Glutamatergic neuron (in vitro differentiated cells): ENCODE measurements at regions not wholly inside any gene's neighbourhood (a gene's known extent, or its start where the extent isn't known, plus 50 kb on each side); places are given as distances from the start of the nearest gene placed in this dataset.
A peak's percentile ranks its signal among the peaks of the same experiment; 100 is the strongest.

Experiments
- DNase-seq: peaks from one replicate; pipeline ENCODE4 v3.0.0; 2022
- H3K27ac Mint-ChIP-seq: one replicate; pipeline ENCODE4 v1.8.0; 2020; ENCODE audit warnings: mild to moderate bottlenecking, mixed read lengths, inconsistent platforms; ENCODE audit not compliant: unreplicated experiment
- H3K27me3 Mint-ChIP-seq: one replicate; pipeline ENCODE4 v1.8.0; 2020; ENCODE audit warnings: mild to moderate bottlenecking, moderate library complexity, mixed read lengths, inconsistent platforms; ENCODE audit not compliant: unreplicated experiment
- H3K36me3 Mint-ChIP-seq: one replicate; pipeline ENCODE4 v1.8.0; 2020; ENCODE audit warnings: mild to moderate bottlenecking, mixed read lengths, inconsistent platforms; ENCODE audit not compliant: unreplicated experiment
- H3K4me1 Mint-ChIP-seq: one replicate; pipeline ENCODE4 v1.8.0; 2020; ENCODE audit warnings: mild to moderate bottlenecking, low read depth, mixed read lengths, inconsistent platforms; ENCODE audit not compliant: unreplicated experiment
- H3K4me3 Mint-ChIP-seq: one replicate; pipeline ENCODE4 v1.8.0; 2020; ENCODE audit warnings: mild to moderate bottlenecking, mixed read lengths, inconsistent platforms; ENCODE audit not compliant: unreplicated experiment
- H3K9me3 Mint-ChIP-seq: one replicate; pipeline ENCODE4 v1.8.0; 2020; ENCODE audit warnings: mild to moderate bottlenecking, moderate library complexity, mixed read lengths, inconsistent platforms; ENCODE audit not compliant: unreplicated experiment
- CTCF ChIP-seq: fragments of 200-600 bp; sonication (generic); IDR thresholded peaks from one replicate; pipeline ENCODE4 v1.5.0; 2021; ENCODE audit not compliant: partially characterized antibody, unreplicated experiment

- Mint-ChIP-seq H3K9me3 (peaks cover 71% of the 10 kb centered on the region), H3K4me3 (no peak overlapping the region), H3K36me3 (peaks cover 56% of the 10 kb centered on the region), H3K4me1 (no peaks in the 10 kb centered on the region), H3K27ac (peak overlapping the region; percentile 9), H3K27me3 (peaks cover 45% of the 10 kb centered on the region)
- DNase-seq: no peak
- TF ChIP-seq CTCF: no peak
These were observed 1530.1 kb upstream of the TPTE start for GRCh38 chr21:8991088-8991907.

- no peaks in the 10 kb centered on the region for H3K4me1 Mint-ChIP-seq
- no peak for DNase-seq
- H3K27ac Mint-ChIP-seq: peak overlapping the region; percentile 9
- no peak for TF ChIP-seq CTCF
- H3K9me3 Mint-ChIP-seq: peaks cover 74% of the 10 kb centered on the region
- peak overlapping the region; percentile 1 for H3K4me3 Mint-ChIP-seq
- H3K27me3 Mint-ChIP-seq: peaks cover 45% of the 10 kb centered on the region
- H3K36me3 Mint-ChIP-seq: peaks cover 56% of the 10 kb centered on the region
These were observed 1529.3 kb upstream of the TPTE start for GRCh38 chr21:8991968-8992621.

GRCh38 chr21:8992731-8993174 is 1528.6 kb upstream of the TPTE start:
- peaks cover 56% of the 10 kb centered on the region for H3K36me3 Mint-ChIP-seq
- no peak for TF ChIP-seq CTCF
- H3K4me1 Mint-ChIP-seq: no peaks in the 10 kb centered on the region
- H3K27me3 Mint-ChIP-seq: peaks cover 45% of the 10 kb centered on the region
- no peak overlapping the region for H3K4me3 Mint-ChIP-seq
- DNase-seq: no peak
- H3K9me3 Mint-ChIP-seq: peaks cover 75% of the 10 kb centered on the region
- H3K27ac Mint-ChIP-seq: peak overlapping the region; percentile 1

- H3K36me3 Mint-ChIP-seq: peaks cover 56% of the 10 kb centered on the region
- H3K4me3 Mint-ChIP-seq: no peak overlapping the region
- no peaks in the 10 kb centered on the region for H3K4me1 Mint-ChIP-seq
- H3K27ac Mint-ChIP-seq: no peak overlapping the region
- peaks cover 75% of the 10 kb centered on the region for H3K9me3 Mint-ChIP-seq
- H3K27me3 Mint-ChIP-seq: peaks cover 45% of the 10 kb centered on the region
- DNase-seq: no peak
- TF ChIP-seq CTCF: no peak
These were observed 1528.0 kb upstream of the TPTE start for GRCh38 chr21:8993284-8993942.
